GM12878 (cell line): ENCODE measurements at regions not wholly inside any gene's neighbourhood (a gene's known extent, or its start where the extent isn't known, plus 50 kb on each side); places are given as distances from the start of the nearest gene placed in this dataset.

Experiments
- BCL11A ChIP-seq: IDR thresholded peaks from 2 replicates; pipeline ENCODE4 v1.6.1; 2011; ENCODE audit warnings: low read depth, low read length
- CBX5 ChIP-seq: sonication (generic); IDR thresholded peaks from 2 replicates; pipeline ENCODE4 v1.6.1; 2016; ENCODE audit warnings: low read depth, moderate library complexity, mild to moderate bottlenecking, inconsistent platforms
- CTCF ChIP-seq, 3 experiments: IDR thresholded peaks in 2 of 3; conservative IDR thresholded peaks in 1 of 3; 2 replicates each; pipeline ENCODE4 v1.5.1; 2011; ENCODE audit warnings: low read depth in 3 of 3, low read length in 3 of 3, mild to moderate bottlenecking in 3 of 3, control low read depth in 2 of 3, moderate library complexity in 2 of 3, inconsistent platforms in 1 of 3, mixed read lengths in 1 of 3; ENCODE audit not compliant: control insufficient read depth in 2 of 3, insufficient read depth in 1 of 3; ENCODE audit errors: extremely low read depth in 1 of 3
- EP300 ChIP-seq, 2 experiments: fragments of 150-350 bp in 1 of 2; IDR thresholded peaks; 2 replicates each; pipeline ENCODE4 v1.6.1; 2011 to 2012; ENCODE audit warnings: low read depth in 2 of 2, low read length in 2 of 2, borderline replicate concordance in 1 of 2, improper control_type of control experiment in 1 of 2, inconsistent platforms in 1 of 2; ENCODE audit not compliant: control insufficient read depth in 1 of 2
- EZH2 ChIP-seq: IDR thresholded peaks from 2 replicates; pipeline ENCODE4 v1.6.1; 2012; ENCODE audit warnings: low read depth, mild to moderate bottlenecking, control low read depth, inconsistent platforms, low read length, borderline replicate concordance; ENCODE audit not compliant: control insufficient read depth
- GABPA ChIP-seq: IDR thresholded peaks from 2 replicates; pipeline ENCODE4 v1.6.1; 2014; ENCODE audit warnings: antibody characterized with exemption, low read depth, mild to moderate bottlenecking, inconsistent platforms
- POLR2A ChIP-seq: IDR thresholded peaks from 2 replicates; pipeline ENCODE4 v1.6.1; 2011; ENCODE audit warnings: low read depth, mild to moderate bottlenecking, low read length
- POLR2AphosphoS5 ChIP-seq: IDR thresholded peaks from 2 replicates; pipeline ENCODE4 v1.6.1; 2011; ENCODE audit warnings: mild to moderate bottlenecking, low read length, inconsistent platforms
- RAD21 ChIP-seq: IDR thresholded peaks from 2 replicates; pipeline ENCODE4 v1.6.1; 2011; ENCODE audit warnings: mild to moderate bottlenecking, low read depth, low read length, moderate library complexity; ENCODE audit not compliant: insufficient read depth
- RCOR1 ChIP-seq: conservative IDR thresholded peaks from 2 replicates; pipeline ENCODE4 v1.6.1; 2012; ENCODE audit warnings: low read depth, low read length, improper control_type of control experiment
- SMC3 ChIP-seq: IDR thresholded peaks from 2 replicates; pipeline ENCODE4 v1.6.1; 2011; ENCODE audit warnings: low read length, improper control_type of control experiment, borderline replicate concordance
- STAT3 ChIP-seq: IDR thresholded peaks from 2 replicates; pipeline ENCODE4 v1.6.1; 2011; ENCODE audit warnings: low read depth, low read length, improper control_type of control experiment

GRCh38 chr21:17406202-17406601 lies 106.6 kb upstream of the CXADR start:
- TF ChIP-seq SMC3 (no peak), BCL11A (no peak), STAT3 (no peak), POLR2A (no peak), RAD21 (no peak), CTCF (IDR thresholded peaks at IDR 0.05 in 2 of 3, conservative IDR thresholded peaks at IDR 0.05 in 1 of 3; ENCODE audit: control insufficient read depth in 2 of 3, extremely low read depth in 1 of 3, insufficient read depth in 1 of 3, low read depth in 3 of 3, low read length in 3 of 3) (no peak), GABPA (no peak), RCOR1 (no peak), EP300 (IDR thresholded peaks at IDR 0.05; ENCODE audit: borderline replicate concordance in 1 of 2, control insufficient read depth in 1 of 2, low read depth in 2 of 2, low read length in 2 of 2) (no peak), POLR2AphosphoS5 (no peak), CBX5 (no peak), EZH2 (no peak)
